ENCODE measurements at regions not wholly inside any gene's neighbourhood (a gene's known extent, or its start where the extent isn't known, plus 50 kb on each side); places are given as distances from the start of the nearest gene placed in this dataset.

GRCh38 chr9:13923381-13923780 lies 390.6 kb downstream of the NFIB start:
- ATAC-seq, result no peak
- Mint-ChIP-seq H3K27me3 (ENCODE audit: low read depth in 2 of 2) (no peaks in the 10 kb centered on the region), H3K27ac (no peak overlapping the region), H3K36me3 (no peaks in the 10 kb centered on the region), H3K4me3 (no peak overlapping the region), H3K9me3 (peaks cover 13 to 16% of the 10 kb centered on the region in 2 donors), H3K4me1 (no peaks in the 10 kb centered on the region)
- Histone ChIP-seq H3K4me1 (ENCODE audit: control insufficient read depth, insufficient read depth, low read length) (no peaks in the 10 kb centered on the region), H3K4me3 (ENCODE audit: low read length) (no peak overlapping the region), H3K27ac (ENCODE audit: low read length) (no peak overlapping the region), H3K36me3 (ENCODE audit: control insufficient read depth, insufficient read depth, low read length) (no peaks in the 10 kb centered on the region), H3K27me3 (ENCODE audit: control insufficient read depth, insufficient read depth, low read length) (no peaks in the 10 kb centered on the region), H3K9me3 (ENCODE audit: control insufficient read depth, insufficient read depth, low read length) (no peaks in the 10 kb centered on the region)
- no peak for DNase-seq
- TF ChIP-seq CTCF (IDR thresholded peaks at IDR 0.05), result no peak
- WGBS (ENCODE audit: insufficient coverage), result 84% methylated on average over 4 of the region's 4 CpGs
- intact Hi-C loops (cut with micrococcal nuclease), result no loop called here

GRCh38 chr9:13920557-13920956 lies 393.4 kb downstream of the NFIB start:
- intact Hi-C loops (cut with micrococcal nuclease), result no loop called here
- Histone ChIP-seq H3K27ac (ENCODE audit: low read length) (no peak overlapping the region), H3K27me3 (ENCODE audit: control insufficient read depth, insufficient read depth, low read length) (no peaks in the 10 kb centered on the region), H3K4me1 (ENCODE audit: control insufficient read depth, insufficient read depth, low read length) (no peaks in the 10 kb centered on the region), H3K4me3 (ENCODE audit: low read length) (no peak overlapping the region), H3K9me3 (ENCODE audit: control insufficient read depth, insufficient read depth, low read length) (no peaks in the 10 kb centered on the region), H3K36me3 (ENCODE audit: control insufficient read depth, insufficient read depth, low read length) (no peaks in the 10 kb centered on the region)
- no peaks in the 10 kb centered on the region for H3K27me3 Mint-ChIP-seq (ENCODE audit: low read depth in 2 of 2)
- peaks cover 7 to 14% of the 10 kb centered on the region in 2 donors for H3K9me3 Mint-ChIP-seq
- TF ChIP-seq CTCF (IDR thresholded peaks at IDR 0.05), result no peak
- H3K36me3 Mint-ChIP-seq, result no peaks in the 10 kb centered on the region
- no peaks in the 10 kb centered on the region for H3K4me1 Mint-ChIP-seq
- DNase-seq (no peak), ATAC-seq (no peak)
- no peak overlapping the region for H3K27ac Mint-ChIP-seq
- H3K4me3 Mint-ChIP-seq, result no peak overlapping the region

GRCh38 chr9:13919401-13919800 lies 394.5 kb downstream of the NFIB start:
- WGBS (ENCODE audit: insufficient coverage), result 79% methylated on average over 2 of the region's 2 CpGs

More at GRCh38 chr9:13919401-13919800, 394.5 kb downstream of the NFIB start:
- ATAC-seq (no peak), DNase-seq (no peak)
- Histone ChIP-seq H3K27me3 (ENCODE audit: control insufficient read depth, insufficient read depth, low read length) (no peaks in the 10 kb centered on the region), H3K36me3 (ENCODE audit: control insufficient read depth, insufficient read depth, low read length) (no peaks in the 10 kb centered on the region), H3K9me3 (ENCODE audit: control insufficient read depth, insufficient read depth, low read length) (no peaks in the 10 kb centered on the region), H3K4me3 (ENCODE audit: low read length) (no peak overlapping the region), H3K27ac (ENCODE audit: low read length) (no peak overlapping the region), H3K4me1 (ENCODE audit: control insufficient read depth, insufficient read depth, low read length) (no peaks in the 10 kb centered on the region)
- Mint-ChIP-seq H3K27me3 (ENCODE audit: low read depth in 2 of 2) (no peaks in the 10 kb centered on the region), H3K36me3 (no peaks in the 10 kb centered on the region), H3K27ac (no peak overlapping the region), H3K4me3 (no peak overlapping the region), H3K4me1 (no peaks in the 10 kb centered on the region), H3K9me3 (peaks cover 2 to 11% of the 10 kb centered on the region in 2 donors)
- TF ChIP-seq CTCF (IDR thresholded peaks at IDR 0.05), result no peak
- intact Hi-C loops (cut with micrococcal nuclease), result no loop called here

Data from natural killer cell (primary cell).